Testis (tissue), 2 donors: ENCODE measurements at regions not wholly inside any gene's neighbourhood (a gene's known extent, or its start where the extent isn't known, plus 50 kb on each side); places are given as distances from the start of the nearest gene placed in this dataset.

Experiments
- DNase-seq: peaks from one replicate; pipeline ENCODE4 v3.0.0-alpha.2; 2019
- H3K27ac ChIP-seq, 2 donors: fragments of 200-600 bp; sonication (generic); one replicate each; pipeline ENCODE4 v1.5.1; 2019
- H3K27me3 ChIP-seq: fragments of 200-600 bp; sonication (generic); one replicate; pipeline ENCODE4 v1.5.1; 2019
- H3K36me3 ChIP-seq: fragments of 200-600 bp; sonication (generic); one replicate; pipeline ENCODE4 v1.5.1; 2017; ENCODE audit warnings: low read depth; ENCODE audit errors: missing control alignments
- H3K4me1 ChIP-seq: fragments of 200-600 bp; sonication (generic); one replicate; pipeline ENCODE4 v1.5.1; 2019
- H3K4me3 ChIP-seq, 2 donors: fragments of 200-600 bp; sonication (generic); one replicate each; pipeline ENCODE4 v1.5.1; 2017 to 2019
- H3K9me3 ChIP-seq: fragments of 200-600 bp; sonication (generic); one replicate; pipeline ENCODE4 v1.5.1; 2017
- CTCF ChIP-seq, 3 experiments: fragments of 450-650 bp in 2 of 3; fragments of 200-600 bp in 1 of 3; sonication (generic) in 1 of 3; IDR thresholded peaks; one replicate each; pipeline ENCODE4 v1.5.1; 2016 to 2019; ENCODE audit warnings: antibody characterized with exemption in 3 of 3, mild to moderate bottlenecking in 2 of 3, moderate library complexity in 1 of 3
- POLR2A ChIP-seq: fragments of 450-650 bp; IDR thresholded peaks from one replicate; pipeline ENCODE4 v1.6.1; 2017; ENCODE audit warnings: antibody characterized with exemption, mild to moderate bottlenecking, moderate library complexity
- WGBS, 2 donors: methylation state at CpG; one replicate each; pipeline ENCODE4 v1.1.5; 2018; 5-methylcytosine and 5-hydroxymethylcytosine counted together
- intact Hi-C: fragments of 100-400 bp; cut with DNase I; formaldehyde crosslinking; loops from one replicate; pipeline ENCODE4 v1.15.1; 2023; ENCODE audit warnings: low total_unique reads

DNA sequence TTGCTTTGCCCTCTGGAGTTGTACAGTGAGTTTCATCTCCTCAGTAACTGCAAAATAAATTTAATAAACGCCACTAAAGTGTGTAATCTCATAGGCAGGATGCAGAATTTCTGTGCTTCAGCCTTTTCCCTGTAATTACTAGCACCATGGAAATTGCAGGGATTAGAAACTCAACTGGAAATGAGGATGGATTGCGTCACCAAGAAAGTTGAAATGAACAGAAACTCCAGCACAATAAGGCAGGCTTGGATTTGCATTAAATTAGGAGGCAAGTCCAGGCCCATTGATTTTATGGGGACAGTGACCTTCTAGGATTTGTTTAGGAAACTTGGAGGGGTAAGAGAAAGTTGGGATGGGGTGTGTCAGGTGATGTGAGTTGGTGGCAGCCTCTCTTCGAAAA is 197.5 kb downstream of the PTPRU start:
- H3K27ac ChIP-seq = no peak overlapping the region
- no peak for DNase-seq
- WGBS, 2 donors = 84% methylated on average over 3 of the region's 3 CpGs

GRCh38 chr1:29431138-29431537 is 194.8 kb downstream of the PTPRU start:
- 75 to 78% methylated on average over 3 of the region's 3 CpGs for WGBS, 2 donors
- no peak for DNase-seq
- Histone ChIP-seq H3K4me3 (no peak overlapping the region), H3K9me3 (no peaks in the 10 kb centered on the region), H3K27me3 (no peaks in the 10 kb centered on the region), H3K36me3 (no peaks in the 10 kb centered on the region), H3K4me1 (no peaks in the 10 kb centered on the region), H3K27ac (no peak overlapping the region)
- TF ChIP-seq CTCF (IDR thresholded peaks at IDR 0.05) = no peak
- TF ChIP-seq POLR2A = no peak
- intact Hi-C loops = no loop called here

More for the DNA sequence above, 197.5 kb downstream of the PTPRU start:
- TF ChIP-seq POLR2A (no peak), CTCF (IDR thresholded peaks at IDR 0.05) (no peak)
- H3K36me3 ChIP-seq = no peaks in the 10 kb centered on the region
- H3K27me3 ChIP-seq = no peaks in the 10 kb centered on the region
- H3K4me3 ChIP-seq = no peak overlapping the region
- intact Hi-C loops = no loop called here
- H3K9me3 ChIP-seq = no peaks in the 10 kb centered on the region
- no peaks in the 10 kb centered on the region for H3K4me1 ChIP-seq

DNA sequence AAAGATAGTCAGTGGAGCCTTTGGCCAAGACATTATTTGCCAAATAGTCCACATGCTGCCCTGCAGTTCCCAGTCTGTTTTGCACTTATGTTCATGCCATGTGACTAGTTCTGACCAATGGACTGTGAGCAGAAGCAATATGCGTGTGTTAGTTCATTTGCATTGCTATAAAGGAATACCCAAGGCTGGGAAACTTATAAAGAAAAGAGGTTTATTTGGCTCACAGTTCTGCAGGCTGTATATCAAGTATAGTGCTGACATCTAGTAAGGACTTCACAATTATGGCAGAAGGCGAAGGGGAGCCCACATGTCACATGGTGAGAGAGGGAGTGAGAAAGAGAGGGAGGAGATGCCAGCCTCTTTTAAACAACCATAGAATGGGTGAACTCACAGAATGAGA is 193.3 kb downstream of the PTPRU start:
- DNase-seq = no peak
- Histone ChIP-seq H3K4me1 (no peaks in the 10 kb centered on the region), H3K4me3 (no peak overlapping the region), H3K9me3 (no peaks in the 10 kb centered on the region), H3K27ac (no peak overlapping the region), H3K27me3 (no peaks in the 10 kb centered on the region), H3K36me3 (no peaks in the 10 kb centered on the region)
- TF ChIP-seq CTCF (IDR thresholded peaks at IDR 0.05) (no peak), POLR2A (no peak)
- intact Hi-C loops = no loop called here
- 75 to 98% methylated on average over 2 of the region's 2 CpGs for WGBS, 2 donors

GRCh38 chr1:29428997-29429396 is 192.7 kb downstream of the PTPRU start:
- Histone ChIP-seq H3K4me3 (no peak overlapping the region), H3K27me3 (no peaks in the 10 kb centered on the region), H3K36me3 (no peaks in the 10 kb centered on the region), H3K4me1 (no peaks in the 10 kb centered on the region), H3K9me3 (no peaks in the 10 kb centered on the region), H3K27ac (no peak overlapping the region)
- no peak for TF ChIP-seq CTCF (IDR thresholded peaks at IDR 0.05)
- no peak for TF ChIP-seq POLR2A
- intact Hi-C loops = no loop called here
- 70 to 85% methylated on average over 4 of the region's 4 CpGs for WGBS, 2 donors
- no peak for DNase-seq

DNA sequence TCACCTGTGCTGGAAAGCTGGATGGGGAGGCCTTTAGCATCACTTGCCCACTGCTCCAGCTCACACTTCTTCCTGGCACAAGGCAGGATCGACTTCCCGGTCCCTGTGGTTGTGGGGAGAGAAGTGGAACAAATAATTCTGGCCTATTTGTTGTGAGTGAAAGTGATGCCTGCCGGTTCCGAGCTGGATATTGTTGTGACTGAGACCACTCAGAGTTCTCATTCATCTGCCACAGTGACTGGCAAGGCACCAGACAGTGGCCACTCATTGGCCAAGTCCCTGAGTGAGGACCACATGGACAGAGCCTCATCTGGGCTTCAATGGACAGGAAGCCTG is 191.9 kb downstream of the PTPRU start:
- no peaks in the 10 kb centered on the region for H3K9me3 ChIP-seq
- 76 to 93% methylated on average over 4 of the region's 4 CpGs for WGBS, 2 donors
- TF ChIP-seq POLR2A (no peak), CTCF (IDR thresholded peaks at IDR 0.05) (no peak)
- no peak overlapping the region for H3K4me3 ChIP-seq
- no peaks in the 10 kb centered on the region for H3K27me3 ChIP-seq
- H3K27ac ChIP-seq = no peak overlapping the region
- intact Hi-C loops = no loop called here
- no peaks in the 10 kb centered on the region for H3K4me1 ChIP-seq
- H3K36me3 ChIP-seq = no peaks in the 10 kb centered on the region
- DNase-seq = no peak
